Esophagus squamous epithelium (tissue), 5 donors: ENCODE measurements at regions not wholly inside any gene's neighbourhood (a gene's known extent, or its start where the extent isn't known, plus 50 kb on each side); places are given as distances from the start of the nearest gene placed in this dataset.

Experiments
- DNase-seq: peaks from one replicate; lab custom pipeline; 2025; lab: John Stamatoyannopoulos, UW
- H3K27ac ChIP-seq, 4 donors: fragments of 200-600 bp; sonication (generic); one replicate each; pipeline ENCODE4 v1.5.1; 2016 to 2019; ENCODE audit warnings: mild to moderate bottlenecking in 1 of 4
- H3K27me3 ChIP-seq, 4 donors: fragments of 200-600 bp; sonication (generic); 1 replicate in 3 of 4; 2 replicates in 1 of 4; pipeline versions ENCODE4 v1.5.1 to v1.6.0; 2017 to 2021; ENCODE audit warnings: antibody characterized with exemption in 1 of 4
- H3K36me3 ChIP-seq, 3 donors: fragments of 200-600 bp; sonication (generic); one replicate each; pipeline ENCODE4 v1.5.1; 2016 to 2019
- H3K4me1 ChIP-seq, 3 donors: fragments of 200-600 bp; sonication (generic); one replicate each; pipeline ENCODE4 v1.5.1; 2017 to 2019
- H3K4me3 ChIP-seq, 4 donors: fragments of 200-600 bp; sonication (generic); 1 replicate in 3 of 4; 2 replicates in 1 of 4; pipeline ENCODE4 v1.5.1; 2016 to 2019; ENCODE audit warnings: mild to moderate bottlenecking in 2 of 4, moderate library complexity in 1 of 4
- H3K9me3 ChIP-seq, 3 donors: fragments of 200-600 bp; sonication (generic); one replicate each; pipeline ENCODE4 v1.5.1; 2016 to 2019
- POLR2A ChIP-seq, 4 donors: fragments of 450-650 bp; IDR thresholded peaks; one replicate each; pipeline ENCODE4 v1.6.1; 2017; ENCODE audit warnings: antibody characterized with exemption in 4 of 4, mild to moderate bottlenecking in 4 of 4, moderate library complexity in 3 of 4
- WGBS, 2 donors: methylation state at CpG; one replicate each; pipeline ENCODE4 v1.1.5; 2018; 5-methylcytosine and 5-hydroxymethylcytosine counted together
- intact Hi-C: fragments of 100-400 bp; cut with DNase I; formaldehyde crosslinking; loops from one replicate; pipeline ENCODE4 v1.15.0; 2022
- TF ChIP-seq, protein P1 (sequence below), 6 experiments: fragments of 450-650 bp in 4 of 6; fragments of 200-600 bp in 2 of 6; sonication (generic) in 2 of 6; IDR thresholded peaks; one replicate each; pipeline ENCODE4 v1.5.1; 2016 to 2019; ENCODE audit warnings: antibody characterized with exemption in 6 of 6, mild to moderate bottlenecking in 4 of 6, moderate library complexity in 4 of 6
- donor health status: DM: yes; HTN: yes; CAD: no.

DNA sequence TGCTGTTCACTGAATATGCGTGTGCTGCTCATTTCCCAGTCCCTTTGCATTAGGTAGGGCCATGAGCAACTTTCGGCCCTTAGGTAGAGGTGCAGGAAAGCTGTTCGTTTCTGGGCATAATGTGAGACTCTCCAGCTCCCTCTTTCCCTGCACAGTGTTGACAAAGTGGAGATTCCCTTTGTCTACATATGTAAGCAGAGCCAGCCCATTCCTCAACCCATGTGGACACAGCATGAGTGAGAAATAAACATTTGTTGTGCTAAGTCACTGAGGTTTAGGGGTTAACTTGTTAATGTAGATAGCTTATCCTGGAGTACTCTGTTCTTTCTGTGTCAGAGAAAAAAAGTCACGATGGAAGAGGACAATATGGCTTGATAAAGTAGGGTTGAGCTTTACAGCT, 343.8 kb downstream of the PSAT1 start:
- no peak overlapping the region for H3K4me3 ChIP-seq
- H3K4me1 ChIP-seq = no peaks in the 10 kb centered on the region
- intact Hi-C loops = no loop called here
- WGBS, 2 donors = 55 to 62% methylated on average over 4 of the region's 4 CpGs
- H3K27me3 ChIP-seq = no peaks in the 10 kb centered on the region
- no peak for TF ChIP-seq POLR2A (IDR thresholded peaks at IDR 0.05)
- TF ChIP-seq, protein P1, sequence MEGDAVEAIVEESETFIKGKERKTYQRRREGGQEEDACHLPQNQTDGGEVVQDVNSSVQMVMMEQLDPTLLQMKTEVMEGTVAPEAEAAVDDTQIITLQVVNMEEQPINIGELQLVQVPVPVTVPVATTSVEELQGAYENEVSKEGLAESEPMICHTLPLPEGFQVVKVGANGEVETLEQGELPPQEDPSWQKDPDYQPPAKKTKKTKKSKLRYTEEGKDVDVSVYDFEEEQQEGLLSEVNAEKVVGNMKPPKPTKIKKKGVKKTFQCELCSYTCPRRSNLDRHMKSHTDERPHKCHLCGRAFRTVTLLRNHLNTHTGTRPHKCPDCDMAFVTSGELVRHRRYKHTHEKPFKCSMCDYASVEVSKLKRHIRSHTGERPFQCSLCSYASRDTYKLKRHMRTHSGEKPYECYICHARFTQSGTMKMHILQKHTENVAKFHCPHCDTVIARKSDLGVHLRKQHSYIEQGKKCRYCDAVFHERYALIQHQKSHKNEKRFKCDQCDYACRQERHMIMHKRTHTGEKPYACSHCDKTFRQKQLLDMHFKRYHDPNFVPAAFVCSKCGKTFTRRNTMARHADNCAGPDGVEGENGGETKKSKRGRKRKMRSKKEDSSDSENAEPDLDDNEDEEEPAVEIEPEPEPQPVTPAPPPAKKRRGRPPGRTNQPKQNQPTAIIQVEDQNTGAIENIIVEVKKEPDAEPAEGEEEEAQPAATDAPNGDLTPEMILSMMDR (IDR thresholded peaks at IDR 0.05) = no peak
- DNase-seq = no peak
- H3K27ac ChIP-seq = no peak overlapping the region
- no peaks in the 10 kb centered on the region for H3K9me3 ChIP-seq
- H3K36me3 ChIP-seq = no peaks in the 10 kb centered on the region

DNA sequence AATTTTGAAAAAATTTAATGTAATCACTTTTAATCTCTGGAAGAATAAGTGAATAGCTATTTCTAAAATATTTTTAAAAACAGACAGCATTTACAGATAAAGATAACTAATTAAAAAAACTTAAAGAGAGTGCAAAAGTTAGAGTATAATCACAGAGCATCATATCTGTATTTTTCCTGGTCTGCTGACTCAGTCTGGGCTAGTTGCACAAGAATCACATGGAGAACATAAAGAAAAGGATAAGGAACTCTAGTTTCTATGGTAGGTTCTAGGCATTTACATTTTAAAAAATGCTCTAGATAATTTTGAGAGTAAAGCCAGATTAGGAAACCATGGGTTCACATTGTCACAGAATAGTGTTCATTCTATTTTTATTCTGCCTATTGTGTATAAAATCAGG, 347.4 kb downstream of the PSAT1 start:
- Histone ChIP-seq H3K4me1 (no peaks in the 10 kb centered on the region), H3K27ac (no peak overlapping the region), H3K27me3 (no peaks in the 10 kb centered on the region), H3K9me3 (no peaks in the 10 kb centered on the region), H3K4me3 (no peak overlapping the region), H3K36me3 (no peaks in the 10 kb centered on the region)
- intact Hi-C loops = no loop called here
- DNase-seq = no peak
- TF ChIP-seq, protein P1 (IDR thresholded peaks at IDR 0.05) = no peak
- TF ChIP-seq POLR2A (IDR thresholded peaks at IDR 0.05) = no peak

DNA sequence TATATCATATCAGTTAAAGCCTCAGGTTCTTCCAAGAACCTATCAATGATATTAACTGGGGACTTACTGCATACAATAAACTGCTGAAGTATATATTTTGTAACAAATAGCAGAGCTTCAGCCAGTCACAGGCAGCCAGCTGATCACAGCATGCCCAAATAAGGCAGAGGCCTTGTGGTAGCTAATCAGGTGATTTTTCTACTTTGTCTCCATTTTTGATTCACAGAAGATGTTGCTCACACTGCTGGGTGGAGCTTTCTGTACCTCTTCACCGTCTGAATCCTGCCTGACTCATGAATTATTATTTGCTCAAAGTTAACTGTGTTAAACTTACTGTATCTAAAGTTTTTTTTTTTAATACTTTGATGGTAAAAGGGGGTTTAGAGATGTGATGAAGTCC, 357.4 kb downstream of the PSAT1 start:
- Histone ChIP-seq H3K4me1 (no peaks in the 10 kb centered on the region), H3K9me3 (no peaks in the 10 kb centered on the region), H3K36me3 (no peaks in the 10 kb centered on the region), H3K27me3 (no peaks in the 10 kb centered on the region), H3K4me3 (no peak overlapping the region), H3K27ac (no peak overlapping the region)
- 19 to 50% methylated on average over 1 of the region's 1 CpG for WGBS, 2 donors
- no peak for TF ChIP-seq POLR2A (IDR thresholded peaks at IDR 0.05)
- TF ChIP-seq, protein P1 (IDR thresholded peaks at IDR 0.05) = no peak
- DNase-seq = no peak
- intact Hi-C loops = no loop called here

DNA sequence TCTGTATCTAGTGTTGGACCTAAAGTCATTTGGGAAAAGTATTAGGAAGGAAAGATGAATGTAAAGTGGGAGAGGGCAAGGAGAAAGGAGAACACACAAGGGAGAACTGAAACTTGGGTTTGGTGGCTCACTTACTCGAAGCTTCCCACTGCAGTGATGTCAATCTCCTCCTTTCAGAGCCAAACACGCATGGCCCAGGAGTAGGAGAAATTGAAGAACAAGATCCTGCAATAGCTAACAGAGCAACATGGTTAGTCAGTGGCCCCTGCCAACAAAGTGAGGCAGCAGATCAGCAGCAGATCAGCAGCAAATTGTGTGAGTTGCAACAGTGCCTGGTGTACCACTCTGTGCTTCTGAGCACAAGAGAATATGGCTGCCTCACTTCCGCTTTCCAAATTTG, 366.4 kb downstream of the PSAT1 start:
- intact Hi-C loops = no loop called here
- 71 to 77% methylated on average over 3 of the region's 3 CpGs for WGBS, 2 donors
- H3K36me3 ChIP-seq = no peaks in the 10 kb centered on the region
- no peaks in the 10 kb centered on the region for H3K27me3 ChIP-seq
- no peaks in the 10 kb centered on the region for H3K9me3 ChIP-seq
- no peak overlapping the region for H3K4me3 ChIP-seq
- DNase-seq = no peak
- TF ChIP-seq, protein P1 (IDR thresholded peaks at IDR 0.05) = no peak
- no peak for TF ChIP-seq POLR2A (IDR thresholded peaks at IDR 0.05)
- no peak overlapping the region for H3K27ac ChIP-seq
- H3K4me1 ChIP-seq = no peaks in the 10 kb centered on the region

DNA sequence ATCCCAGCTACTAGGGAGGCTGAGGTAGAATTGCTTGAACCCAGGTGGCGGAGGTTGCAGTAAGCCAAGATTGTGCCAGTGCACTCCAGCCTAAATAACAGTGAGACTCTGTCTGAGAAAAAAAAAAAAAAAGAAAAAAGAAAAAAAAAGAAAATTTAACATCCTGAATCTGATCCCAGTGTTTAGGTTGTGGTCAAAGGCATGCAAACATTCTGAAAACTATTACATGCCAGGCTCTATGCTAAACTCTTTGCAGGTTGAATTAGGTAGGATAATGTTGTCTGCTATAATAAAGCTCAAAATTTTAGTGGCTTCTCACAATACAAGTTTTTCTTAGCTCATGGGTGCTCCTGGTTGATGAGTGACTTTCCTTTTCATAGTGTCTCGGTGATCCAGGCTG, 367.4 kb downstream of the PSAT1 start:
- Histone ChIP-seq H3K9me3 (no peaks in the 10 kb centered on the region), H3K36me3 (no peaks in the 10 kb centered on the region), H3K27ac (no peak overlapping the region), H3K27me3 (no peaks in the 10 kb centered on the region), H3K4me1 (no peaks in the 10 kb centered on the region), H3K4me3 (no peak overlapping the region)
- DNase-seq = no peak
- WGBS, 2 donors = 55 to 84% methylated on average over 1 to 2 of the region's 2 CpGs
- intact Hi-C loops = no loop called here
- no peak for TF ChIP-seq POLR2A (IDR thresholded peaks at IDR 0.05)
- TF ChIP-seq, protein P1 (IDR thresholded peaks at IDR 0.05) = no peak
